ENCODE measurements at regions not wholly inside any gene's neighbourhood (a gene's known extent, or its start where the extent isn't known, plus 50 kb on each side); places are given as distances from the start of the nearest gene placed in this dataset.

DNA sequence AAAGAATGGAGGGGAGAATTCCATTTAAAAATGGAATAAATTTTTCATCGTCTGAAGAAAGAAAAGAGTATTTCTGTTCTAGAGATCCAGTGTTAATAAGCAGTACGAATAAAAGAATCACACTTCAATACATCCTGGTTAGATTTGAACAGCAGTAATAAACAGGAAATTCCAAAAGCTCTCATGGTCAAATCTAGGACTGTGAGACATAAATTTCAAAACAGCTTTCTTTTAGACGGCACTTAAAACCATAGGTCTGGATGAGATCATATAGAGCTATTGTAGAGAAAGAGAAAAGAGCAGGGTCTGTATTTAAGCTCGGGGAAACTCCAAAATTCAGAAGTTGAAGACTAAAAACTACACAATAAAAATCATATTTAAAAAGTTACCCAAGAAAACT is 1006.9 kb upstream of the CTNND2 start:
- no peaks in the 10 kb centered on the region for H3K9me3 Mint-ChIP-seq
- no peak overlapping the region for H3K27ac Mint-ChIP-seq
- TF ChIP-seq, protein P1, sequence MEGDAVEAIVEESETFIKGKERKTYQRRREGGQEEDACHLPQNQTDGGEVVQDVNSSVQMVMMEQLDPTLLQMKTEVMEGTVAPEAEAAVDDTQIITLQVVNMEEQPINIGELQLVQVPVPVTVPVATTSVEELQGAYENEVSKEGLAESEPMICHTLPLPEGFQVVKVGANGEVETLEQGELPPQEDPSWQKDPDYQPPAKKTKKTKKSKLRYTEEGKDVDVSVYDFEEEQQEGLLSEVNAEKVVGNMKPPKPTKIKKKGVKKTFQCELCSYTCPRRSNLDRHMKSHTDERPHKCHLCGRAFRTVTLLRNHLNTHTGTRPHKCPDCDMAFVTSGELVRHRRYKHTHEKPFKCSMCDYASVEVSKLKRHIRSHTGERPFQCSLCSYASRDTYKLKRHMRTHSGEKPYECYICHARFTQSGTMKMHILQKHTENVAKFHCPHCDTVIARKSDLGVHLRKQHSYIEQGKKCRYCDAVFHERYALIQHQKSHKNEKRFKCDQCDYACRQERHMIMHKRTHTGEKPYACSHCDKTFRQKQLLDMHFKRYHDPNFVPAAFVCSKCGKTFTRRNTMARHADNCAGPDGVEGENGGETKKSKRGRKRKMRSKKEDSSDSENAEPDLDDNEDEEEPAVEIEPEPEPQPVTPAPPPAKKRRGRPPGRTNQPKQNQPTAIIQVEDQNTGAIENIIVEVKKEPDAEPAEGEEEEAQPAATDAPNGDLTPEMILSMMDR (IDR thresholded peaks at IDR 0.05; ENCODE audit: unreplicated experiment in 3 of 3), result no peak
- peaks cover 3% of the 10 kb centered on the region for H3K27me3 Mint-ChIP-seq (ENCODE audit: low read depth)
- H3K36me3 Mint-ChIP-seq (ENCODE audit: low read depth), result no peaks in the 10 kb centered on the region
- H3K4me1 Mint-ChIP-seq, result no peaks in the 10 kb centered on the region
- no peak overlapping the region for H3K4me3 Mint-ChIP-seq

DNA sequence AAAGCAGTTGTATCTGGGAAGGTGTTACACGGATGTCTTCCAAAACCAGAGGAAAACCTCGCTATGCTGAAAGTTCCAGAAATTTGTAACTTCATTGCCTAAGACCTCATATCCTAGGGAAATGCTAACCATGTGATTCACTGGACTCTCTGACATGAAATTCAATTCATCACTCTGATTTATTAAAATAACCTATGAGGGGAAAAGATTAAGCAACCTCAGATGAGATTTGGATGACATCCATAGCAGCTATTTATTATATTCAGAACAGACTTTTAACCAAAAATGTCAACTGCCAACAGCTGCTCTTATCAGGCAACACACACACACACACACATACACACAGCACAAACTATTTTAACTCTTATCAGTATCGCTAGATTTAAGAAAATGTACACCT is 1006.4 kb upstream of the CTNND2 start:
- H3K9me3 Mint-ChIP-seq, result no peaks in the 10 kb centered on the region
- no peak overlapping the region for H3K4me3 Mint-ChIP-seq
- no peak overlapping the region for H3K27ac Mint-ChIP-seq
- no peaks in the 10 kb centered on the region for H3K36me3 Mint-ChIP-seq (ENCODE audit: low read depth)
- no peaks in the 10 kb centered on the region for H3K4me1 Mint-ChIP-seq
- peaks cover 3% of the 10 kb centered on the region for H3K27me3 Mint-ChIP-seq (ENCODE audit: low read depth)
- TF ChIP-seq, protein P1 (IDR thresholded peaks at IDR 0.05; ENCODE audit: unreplicated experiment in 3 of 3), result no peak

DNA sequence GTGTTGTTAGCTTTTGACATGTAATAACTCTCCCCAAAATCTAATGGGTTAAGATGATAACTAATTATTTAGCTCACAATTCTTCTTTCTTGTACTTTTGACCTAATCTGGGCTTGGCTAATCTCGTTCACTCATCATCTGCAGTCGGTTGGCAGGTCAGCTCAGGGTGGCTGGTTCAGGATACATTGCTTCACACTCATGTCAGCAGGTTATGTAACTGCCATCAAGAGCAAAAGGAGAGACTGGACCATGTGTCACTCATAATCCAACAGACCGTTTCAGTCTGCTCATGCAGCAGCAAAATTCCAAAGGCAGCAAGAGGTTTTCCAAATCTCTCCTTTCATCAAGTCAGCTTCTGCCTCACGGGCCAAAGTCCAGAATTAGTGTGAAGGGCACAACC is 998.4 kb upstream of the CTNND2 start:
- H3K9me3 Mint-ChIP-seq, result no peaks in the 10 kb centered on the region
- H3K27ac Mint-ChIP-seq, result no peak overlapping the region
- H3K4me3 Mint-ChIP-seq, result no peak overlapping the region
- peaks cover 4% of the 10 kb centered on the region for H3K27me3 Mint-ChIP-seq (ENCODE audit: low read depth)
- H3K36me3 Mint-ChIP-seq (ENCODE audit: low read depth), result no peaks in the 10 kb centered on the region
- TF ChIP-seq, protein P1 (IDR thresholded peaks at IDR 0.05; ENCODE audit: unreplicated experiment in 3 of 3), result no peak
- H3K4me1 Mint-ChIP-seq, result no peaks in the 10 kb centered on the region

DNA sequence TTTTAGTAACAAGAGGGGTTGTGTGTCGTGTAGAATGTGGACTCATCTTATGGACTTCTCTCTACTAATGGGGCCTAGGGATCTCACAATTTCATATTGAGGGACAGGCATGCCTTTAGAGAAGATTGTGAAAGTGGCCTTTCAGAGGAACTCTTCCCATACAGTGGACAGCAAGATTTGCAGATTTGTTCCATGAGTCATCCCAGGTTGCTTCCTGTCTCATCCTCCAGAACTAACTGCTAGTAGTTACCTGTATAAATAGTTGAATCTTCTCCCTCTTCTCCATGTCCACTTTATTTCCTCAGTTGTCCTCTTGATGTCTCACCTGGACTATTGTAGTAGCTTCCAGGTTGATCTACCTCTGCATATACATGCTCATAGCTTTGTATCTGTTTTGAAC is 997.5 kb upstream of the CTNND2 start:
- no peaks in the 10 kb centered on the region for H3K36me3 Mint-ChIP-seq (ENCODE audit: low read depth)
- H3K4me1 Mint-ChIP-seq, result no peaks in the 10 kb centered on the region
- no peak overlapping the region for H3K27ac Mint-ChIP-seq
- TF ChIP-seq, protein P1 (IDR thresholded peaks at IDR 0.05; ENCODE audit: unreplicated experiment in 3 of 3), result no peak
- peaks cover 4% of the 10 kb centered on the region for H3K27me3 Mint-ChIP-seq (ENCODE audit: low read depth)
- H3K4me3 Mint-ChIP-seq, result no peak overlapping the region
- no peaks in the 10 kb centered on the region for H3K9me3 Mint-ChIP-seq

DNA sequence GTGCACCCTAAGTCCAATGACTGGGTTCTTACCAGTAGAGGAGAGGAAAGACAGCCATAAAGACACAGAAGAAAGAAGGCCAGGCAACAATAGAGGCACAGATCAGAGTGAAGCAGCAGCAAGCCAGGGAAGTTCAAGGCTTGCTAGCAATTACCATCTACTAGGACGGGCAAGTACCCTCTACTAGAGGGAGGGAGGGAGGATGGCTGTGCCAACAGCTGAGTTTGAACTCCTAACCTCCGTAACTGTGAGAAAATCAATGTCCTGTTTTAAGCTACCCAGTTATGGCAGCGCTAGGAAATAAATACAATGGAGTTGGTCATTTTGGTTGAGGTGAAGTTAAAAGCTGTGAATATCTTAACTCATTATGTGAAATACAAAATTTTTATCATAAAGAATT is 991.8 kb upstream of the CTNND2 start:
- Mint-ChIP-seq H3K36me3 (ENCODE audit: low read depth) (no peaks in the 10 kb centered on the region), H3K27me3 (ENCODE audit: low read depth) (peaks cover 4% of the 10 kb centered on the region), H3K4me3 (no peak overlapping the region), H3K27ac (no peak overlapping the region), H3K4me1 (no peaks in the 10 kb centered on the region), H3K9me3 (no peaks in the 10 kb centered on the region)
- TF ChIP-seq, protein P1 (IDR thresholded peaks at IDR 0.05; ENCODE audit: unreplicated experiment in 3 of 3), result no peak

DNA sequence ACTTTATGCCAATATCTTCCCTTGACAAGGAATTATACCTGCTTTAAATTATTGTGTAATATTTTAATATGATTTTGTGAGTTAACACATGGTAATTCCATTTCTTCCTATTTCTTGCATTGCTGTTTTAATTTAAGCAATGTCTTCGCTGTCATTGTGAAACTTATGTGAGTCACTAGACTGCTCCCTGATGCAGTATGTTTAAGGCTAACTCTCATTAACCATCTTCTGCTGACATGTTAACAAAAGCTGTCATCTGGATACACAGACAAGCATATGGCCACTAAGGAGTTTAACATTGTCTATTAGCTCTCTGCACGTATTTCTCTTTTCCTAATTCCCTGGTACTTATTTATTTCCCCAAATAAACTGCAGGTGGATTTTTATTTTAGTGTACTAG is 980.8 kb upstream of the CTNND2 start:
- Mint-ChIP-seq H3K9me3 (no peaks in the 10 kb centered on the region), H3K4me3 (no peak overlapping the region), H3K27me3 (ENCODE audit: low read depth) (no peaks in the 10 kb centered on the region), H3K36me3 (ENCODE audit: low read depth) (no peaks in the 10 kb centered on the region), H3K4me1 (no peaks in the 10 kb centered on the region), H3K27ac (no peak overlapping the region)
- TF ChIP-seq, protein P1 (IDR thresholded peaks at IDR 0.05; ENCODE audit: unreplicated experiment in 3 of 3), result no peak

All from nephron (organoid).